K562 (cell line): ENCODE measurements at regions not wholly inside any gene's neighbourhood (a gene's known extent, or its start where the extent isn't known, plus 50 kb on each side); places are given as distances from the start of the nearest gene placed in this dataset.

Experiments
- CEBPB ChIP-seq: fragments of 450-650 bp; IDR thresholded peaks from 2 replicates; pipeline ENCODE4 v1.6.1; 2016; ENCODE audit warnings: missing genetic modification characterization, missing compliant biosample characterization
- GABPA ChIP-seq: fragments of 200-800 bp; sonication (Bioruptor generic); conservative IDR thresholded peaks from 2 replicates; pipeline ENCODE4 v1.6.1; 2016; ENCODE audit warnings: low read depth, missing genetic modification characterization, missing compliant biosample characterization
- TCF7L2 ChIP-seq: fragments of 150-350 bp; IDR thresholded peaks from 2 replicates; pipeline ENCODE4 v1.6.1; 2016; ENCODE audit warnings: low read depth, mild to moderate bottlenecking, low read length, moderate library complexity
- ZBTB1 ChIP-seq: sonication (generic); formaldehyde crosslinking; IDR thresholded peaks from 2 replicates; pipeline ENCODE4 v1.8.1; 2023; ENCODE audit warnings: missing genetic modification reagents, low read depth, mild to moderate bottlenecking, borderline replicate concordance
- TF ChIP-seq, protein P1 (sequence below), 3 experiments: IDR thresholded peaks in 2 of 3; conservative IDR thresholded peaks in 1 of 3; 2 replicates each; pipeline ENCODE4 v1.5.1; 2011 to 2012; ENCODE audit warnings: low read length in 3 of 3, mild to moderate bottlenecking in 3 of 3, control low read depth in 2 of 3, improper control_type of control experiment in 1 of 3, inconsistent platforms in 1 of 3, low read depth in 1 of 3, mixed read lengths in 1 of 3, moderate library complexity in 1 of 3; ENCODE audit not compliant: insufficient read depth in 2 of 3
- TF ChIP-seq, protein P2 (sequence below): fragments of 450-650 bp; IDR thresholded peaks from 2 replicates; pipeline ENCODE4 v1.6.1; 2017; ENCODE audit warnings: mild to moderate bottlenecking, moderate library complexity

- TF ChIP-seq GABPA (no peak), ZBTB1 (CRISPR knock-in tag) (no peak), TCF7L2 (no peak), CEBPB (no peak)
- TF ChIP-seq, protein P1, sequence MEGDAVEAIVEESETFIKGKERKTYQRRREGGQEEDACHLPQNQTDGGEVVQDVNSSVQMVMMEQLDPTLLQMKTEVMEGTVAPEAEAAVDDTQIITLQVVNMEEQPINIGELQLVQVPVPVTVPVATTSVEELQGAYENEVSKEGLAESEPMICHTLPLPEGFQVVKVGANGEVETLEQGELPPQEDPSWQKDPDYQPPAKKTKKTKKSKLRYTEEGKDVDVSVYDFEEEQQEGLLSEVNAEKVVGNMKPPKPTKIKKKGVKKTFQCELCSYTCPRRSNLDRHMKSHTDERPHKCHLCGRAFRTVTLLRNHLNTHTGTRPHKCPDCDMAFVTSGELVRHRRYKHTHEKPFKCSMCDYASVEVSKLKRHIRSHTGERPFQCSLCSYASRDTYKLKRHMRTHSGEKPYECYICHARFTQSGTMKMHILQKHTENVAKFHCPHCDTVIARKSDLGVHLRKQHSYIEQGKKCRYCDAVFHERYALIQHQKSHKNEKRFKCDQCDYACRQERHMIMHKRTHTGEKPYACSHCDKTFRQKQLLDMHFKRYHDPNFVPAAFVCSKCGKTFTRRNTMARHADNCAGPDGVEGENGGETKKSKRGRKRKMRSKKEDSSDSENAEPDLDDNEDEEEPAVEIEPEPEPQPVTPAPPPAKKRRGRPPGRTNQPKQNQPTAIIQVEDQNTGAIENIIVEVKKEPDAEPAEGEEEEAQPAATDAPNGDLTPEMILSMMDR (IDR thresholded peaks at IDR 0.05 in 2 of 3, conservative IDR thresholded peaks at IDR 0.05 in 1 of 3; ENCODE audit: insufficient read depth in 2 of 3, low read depth in 1 of 3, low read length in 3 of 3), result no peak
- TF ChIP-seq, protein P2, sequence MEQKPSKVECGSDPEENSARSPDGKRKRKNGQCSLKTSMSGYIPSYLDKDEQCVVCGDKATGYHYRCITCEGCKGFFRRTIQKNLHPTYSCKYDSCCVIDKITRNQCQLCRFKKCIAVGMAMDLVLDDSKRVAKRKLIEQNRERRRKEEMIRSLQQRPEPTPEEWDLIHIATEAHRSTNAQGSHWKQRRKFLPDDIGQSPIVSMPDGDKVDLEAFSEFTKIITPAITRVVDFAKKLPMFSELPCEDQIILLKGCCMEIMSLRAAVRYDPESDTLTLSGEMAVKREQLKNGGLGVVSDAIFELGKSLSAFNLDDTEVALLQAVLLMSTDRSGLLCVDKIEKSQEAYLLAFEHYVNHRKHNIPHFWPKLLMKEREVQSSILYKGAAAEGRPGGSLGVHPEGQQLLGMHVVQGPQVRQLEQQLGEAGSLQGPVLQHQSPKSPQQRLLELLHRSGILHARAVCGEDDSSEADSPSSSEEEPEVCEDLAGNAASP, result no peak
These were observed 230.2 kb upstream of the MYLIP start for GRCh38 chr6:15898693-15899092.
